GM12891 (cell line): ENCODE measurements at regions not wholly inside any gene's neighbourhood (a gene's known extent, or its start where the extent isn't known, plus 50 kb on each side); places are given as distances from the start of the nearest gene placed in this dataset.

Source experiments
- POLR2A ChIP-seq: IDR thresholded peaks from 2 replicates; pipeline ENCODE4 v1.6.1; 2011; ENCODE audit warnings: low read depth, low read length, control low read depth
- POLR2AphosphoS5 ChIP-seq: IDR thresholded peaks from 2 replicates; pipeline ENCODE4 v1.6.1; 2011; ENCODE audit warnings: low read depth, low read length, control low read depth
- POU2F2 ChIP-seq: IDR thresholded peaks from 2 replicates; pipeline ENCODE4 v1.6.1; 2011; ENCODE audit warnings: low read depth, mild to moderate bottlenecking, control low read depth, low read length, moderate library complexity
- SPI1 ChIP-seq: IDR thresholded peaks from 2 replicates; pipeline ENCODE4 v1.6.1; 2011; ENCODE audit warnings: low read depth, low read length, control low read depth
- TAF1 ChIP-seq: IDR thresholded peaks from 2 replicates; pipeline ENCODE4 v1.6.1; 2011; ENCODE audit warnings: low read depth, low read length, control low read depth

- TF ChIP-seq POLR2AphosphoS5 (no peak), TAF1 (no peak), SPI1 (no peak), POLR2A (no peak), POU2F2 (no peak)
Observed at GRCh38 chr7:96869538-96869937, 135.8 kb upstream of the DLX6 start.
